ENCODE measurements at regions not wholly inside any gene's neighbourhood (a gene's known extent, or its start where the extent isn't known, plus 50 kb on each side); places are given as distances from the start of the nearest gene placed in this dataset.

DNA sequence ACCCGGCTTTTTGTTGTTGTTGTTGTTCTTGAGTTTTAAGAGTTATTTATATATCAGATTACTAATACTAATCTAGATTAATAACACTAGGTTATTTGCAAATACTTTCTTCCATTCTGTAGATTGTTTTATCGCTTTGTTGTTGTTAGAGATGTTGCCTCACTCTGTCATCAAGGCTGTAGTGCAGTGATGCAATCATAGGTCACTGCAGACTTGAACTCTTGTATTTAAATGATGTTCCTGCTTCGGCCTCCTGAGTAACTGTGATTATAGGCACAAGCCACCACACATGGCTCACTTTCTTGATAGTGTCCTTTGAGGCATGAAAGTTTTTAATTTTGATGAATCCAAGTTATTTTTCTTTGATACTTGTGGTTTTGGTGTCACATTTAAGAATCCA lies 129.0 kb downstream of the VSIG4 start:
- no peaks in the 10 kb centered on the region for H3K79me2 ChIP-seq (ENCODE audit: insufficient read depth)
- H3K4me1 ChIP-seq (ENCODE audit: control insufficient read depth in 1 of 2, insufficient read depth in 2 of 2, low read depth in 1 of 2, low read length in 1 of 2): no peaks in the 10 kb centered on the region
- H3K4me3 ChIP-seq (ENCODE audit: low read depth in 2 of 2, low read length in 1 of 2): no peak overlapping the region
- no peaks in the 10 kb centered on the region for H3K36me3 ChIP-seq (replicated peaks in 1 of 2; ENCODE audit: control insufficient read depth in 1 of 2, insufficient read depth in 2 of 2, low read length in 1 of 2)
- no peaks in the 10 kb centered on the region for H3F3A ChIP-seq (replicated peaks; ENCODE audit: insufficient read depth)
- WGBS (ENCODE audit: low lambda C conversion rate): 6% methylated on average over 3 of the region's 3 CpGs
- H3K27me3 ChIP-seq (ENCODE audit: insufficient read depth): no peaks in the 10 kb centered on the region
- H3K9ac ChIP-seq: no peak overlapping the region
- no peaks in the 10 kb centered on the region for H4K20me1 ChIP-seq (ENCODE audit: insufficient read depth)
- no peak overlapping the region for H2AFZ ChIP-seq (ENCODE audit: low read depth)
- H3K4me2 ChIP-seq: no peak overlapping the region
- no peak overlapping the region for H3K27ac ChIP-seq (ENCODE audit: low read depth in 2 of 2, low read length in 1 of 2)
- ChIA-PET CTCF (no interaction called here), POLR2A (no interaction called here)
- TF ChIP-seq SIN3A (IDR thresholded peaks at IDR 0.05; ENCODE audit: borderline replicate concordance, low read depth, low read length): no peak
- TF ChIP-seq, protein P1, sequence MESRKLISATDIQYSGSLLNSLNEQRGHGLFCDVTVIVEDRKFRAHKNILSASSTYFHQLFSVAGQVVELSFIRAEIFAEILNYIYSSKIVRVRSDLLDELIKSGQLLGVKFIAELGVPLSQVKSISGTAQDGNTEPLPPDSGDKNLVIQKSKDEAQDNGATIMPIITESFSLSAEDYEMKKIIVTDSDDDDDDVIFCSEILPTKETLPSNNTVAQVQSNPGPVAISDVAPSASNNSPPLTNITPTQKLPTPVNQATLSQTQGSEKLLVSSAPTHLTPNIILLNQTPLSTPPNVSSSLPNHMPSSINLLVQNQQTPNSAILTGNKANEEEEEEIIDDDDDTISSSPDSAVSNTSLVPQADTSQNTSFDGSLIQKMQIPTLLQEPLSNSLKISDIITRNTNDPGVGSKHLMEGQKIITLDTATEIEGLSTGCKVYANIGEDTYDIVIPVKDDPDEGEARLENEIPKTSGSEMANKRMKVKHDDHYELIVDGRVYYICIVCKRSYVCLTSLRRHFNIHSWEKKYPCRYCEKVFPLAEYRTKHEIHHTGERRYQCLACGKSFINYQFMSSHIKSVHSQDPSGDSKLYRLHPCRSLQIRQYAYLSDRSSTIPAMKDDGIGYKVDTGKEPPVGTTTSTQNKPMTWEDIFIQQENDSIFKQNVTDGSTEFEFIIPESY (IDR thresholded peaks at IDR 0.05; ENCODE audit: borderline replicate concordance, low read depth): no peak
- TF ChIP-seq, protein P2, sequence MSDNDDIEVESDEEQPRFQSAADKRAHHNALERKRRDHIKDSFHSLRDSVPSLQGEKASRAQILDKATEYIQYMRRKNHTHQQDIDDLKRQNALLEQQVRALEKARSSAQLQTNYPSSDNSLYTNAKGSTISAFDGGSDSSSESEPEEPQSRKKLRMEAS (IDR thresholded peaks at IDR 0.05; ENCODE audit: low read depth): no peak
- TF ChIP-seq FOSL2 (IDR thresholded peaks at IDR 0.05; ENCODE audit: borderline replicate concordance, low read depth): no peak
- TF ChIP-seq EZH2phosphoT487 (IDR thresholded peaks at IDR 0.05; ENCODE audit: borderline replicate concordance, low read depth): no peak
- no peak for TF ChIP-seq RAD21 (IDR thresholded peaks at IDR 0.05; ENCODE audit: low read length)
- no peak for TF ChIP-seq RXRA (IDR thresholded peaks at IDR 0.05; ENCODE audit: borderline replicate concordance, low read depth)
- no peak for TF ChIP-seq JUND (IDR thresholded peaks at IDR 0.05)
- TF ChIP-seq CHD2 (IDR thresholded peaks at IDR 0.05; ENCODE audit: low read length, partially characterized antibody): no peak
- TF ChIP-seq, protein P3, sequence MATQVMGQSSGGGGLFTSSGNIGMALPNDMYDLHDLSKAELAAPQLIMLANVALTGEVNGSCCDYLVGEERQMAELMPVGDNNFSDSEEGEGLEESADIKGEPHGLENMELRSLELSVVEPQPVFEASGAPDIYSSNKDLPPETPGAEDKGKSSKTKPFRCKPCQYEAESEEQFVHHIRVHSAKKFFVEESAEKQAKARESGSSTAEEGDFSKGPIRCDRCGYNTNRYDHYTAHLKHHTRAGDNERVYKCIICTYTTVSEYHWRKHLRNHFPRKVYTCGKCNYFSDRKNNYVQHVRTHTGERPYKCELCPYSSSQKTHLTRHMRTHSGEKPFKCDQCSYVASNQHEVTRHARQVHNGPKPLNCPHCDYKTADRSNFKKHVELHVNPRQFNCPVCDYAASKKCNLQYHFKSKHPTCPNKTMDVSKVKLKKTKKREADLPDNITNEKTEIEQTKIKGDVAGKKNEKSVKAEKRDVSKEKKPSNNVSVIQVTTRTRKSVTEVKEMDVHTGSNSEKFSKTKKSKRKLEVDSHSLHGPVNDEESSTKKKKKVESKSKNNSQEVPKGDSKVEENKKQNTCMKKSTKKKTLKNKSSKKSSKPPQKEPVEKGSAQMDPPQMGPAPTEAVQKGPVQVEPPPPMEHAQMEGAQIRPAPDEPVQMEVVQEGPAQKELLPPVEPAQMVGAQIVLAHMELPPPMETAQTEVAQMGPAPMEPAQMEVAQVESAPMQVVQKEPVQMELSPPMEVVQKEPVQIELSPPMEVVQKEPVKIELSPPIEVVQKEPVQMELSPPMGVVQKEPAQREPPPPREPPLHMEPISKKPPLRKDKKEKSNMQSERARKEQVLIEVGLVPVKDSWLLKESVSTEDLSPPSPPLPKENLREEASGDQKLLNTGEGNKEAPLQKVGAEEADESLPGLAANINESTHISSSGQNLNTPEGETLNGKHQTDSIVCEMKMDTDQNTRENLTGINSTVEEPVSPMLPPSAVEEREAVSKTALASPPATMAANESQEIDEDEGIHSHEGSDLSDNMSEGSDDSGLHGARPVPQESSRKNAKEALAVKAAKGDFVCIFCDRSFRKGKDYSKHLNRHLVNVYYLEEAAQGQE (IDR thresholded peaks at IDR 0.05; ENCODE audit: low read depth, low read length): no peak
- no peak for TF ChIP-seq RCOR1 (IDR thresholded peaks at IDR 0.05; ENCODE audit: low read length)
- no peak for TF ChIP-seq MXI1 (IDR thresholded peaks at IDR 0.05; ENCODE audit: low read depth, low read length)
- no peak for TF ChIP-seq GABPA (IDR thresholded peaks at IDR 0.05; ENCODE audit: low read depth)
- TF ChIP-seq, protein P4, sequence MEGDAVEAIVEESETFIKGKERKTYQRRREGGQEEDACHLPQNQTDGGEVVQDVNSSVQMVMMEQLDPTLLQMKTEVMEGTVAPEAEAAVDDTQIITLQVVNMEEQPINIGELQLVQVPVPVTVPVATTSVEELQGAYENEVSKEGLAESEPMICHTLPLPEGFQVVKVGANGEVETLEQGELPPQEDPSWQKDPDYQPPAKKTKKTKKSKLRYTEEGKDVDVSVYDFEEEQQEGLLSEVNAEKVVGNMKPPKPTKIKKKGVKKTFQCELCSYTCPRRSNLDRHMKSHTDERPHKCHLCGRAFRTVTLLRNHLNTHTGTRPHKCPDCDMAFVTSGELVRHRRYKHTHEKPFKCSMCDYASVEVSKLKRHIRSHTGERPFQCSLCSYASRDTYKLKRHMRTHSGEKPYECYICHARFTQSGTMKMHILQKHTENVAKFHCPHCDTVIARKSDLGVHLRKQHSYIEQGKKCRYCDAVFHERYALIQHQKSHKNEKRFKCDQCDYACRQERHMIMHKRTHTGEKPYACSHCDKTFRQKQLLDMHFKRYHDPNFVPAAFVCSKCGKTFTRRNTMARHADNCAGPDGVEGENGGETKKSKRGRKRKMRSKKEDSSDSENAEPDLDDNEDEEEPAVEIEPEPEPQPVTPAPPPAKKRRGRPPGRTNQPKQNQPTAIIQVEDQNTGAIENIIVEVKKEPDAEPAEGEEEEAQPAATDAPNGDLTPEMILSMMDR (IDR thresholded peaks at IDR 0.05): no peak
- TF ChIP-seq SMC3 (IDR thresholded peaks at IDR 0.05; ENCODE audit: low read depth, low read length): no peak
- TF ChIP-seq POLR2AphosphoS5 (IDR thresholded peaks at IDR 0.05; ENCODE audit: low read depth, low read length): no peak
- TF ChIP-seq TAF1 (IDR thresholded peaks at IDR 0.05; ENCODE audit: borderline replicate concordance, low read depth, low read length): no peak
- no peaks in the 10 kb centered on the region for H3K9me3 ChIP-seq
- no peaks in the 10 kb centered on the region for H3K9me2 ChIP-seq
- DNase-seq: no peak
